Bronchial epithelial cell (primary cell): ENCODE measurements at regions not wholly inside any gene's neighbourhood (a gene's known extent, or its start where the extent isn't known, plus 50 kb on each side); places are given as distances from the start of the nearest gene placed in this dataset.
"Not testable (repeated sequence)": the region's sequence is repeated elsewhere in the genome, so short reads cannot be mapped to it uniquely, and the experiment has no call there.

Experiments
- DNase-seq: peaks from one replicate; pipeline ENCODE4 v3.0.0-alpha.2; 2010; ENCODE audit warnings: low read depth
- FAIRE-seq: peaks from 2 replicates; lab custom pipeline; 2011; peaks lifted over from hg19 to GRCh38; lab: Jason Lieb, UNC
- H3K27me3 ChIP-seq: 2 replicates; pipeline ENCODE4 v1.5.1; 2011; ENCODE audit warnings: low read length; ENCODE audit not compliant: control insufficient read depth, insufficient read depth
- H3K36me3 ChIP-seq: 2 replicates; pipeline ENCODE4 v1.5.1; 2011; ENCODE audit warnings: low read length; ENCODE audit not compliant: control insufficient read depth, insufficient read depth
- H3K4me3 ChIP-seq: 2 replicates; pipeline ENCODE4 v1.5.1; 2011; ENCODE audit warnings: mild to moderate bottlenecking, low read depth, low read length, control low read depth
- TF ChIP-seq, protein P1 (sequence below): IDR thresholded peaks from 2 replicates; pipeline ENCODE4 v1.5.1; 2011; ENCODE audit warnings: mild to moderate bottlenecking, moderate library complexity, low read length, control low read depth, inconsistent platforms; ENCODE audit not compliant: insufficient read depth, severe bottlenecking

DNA sequence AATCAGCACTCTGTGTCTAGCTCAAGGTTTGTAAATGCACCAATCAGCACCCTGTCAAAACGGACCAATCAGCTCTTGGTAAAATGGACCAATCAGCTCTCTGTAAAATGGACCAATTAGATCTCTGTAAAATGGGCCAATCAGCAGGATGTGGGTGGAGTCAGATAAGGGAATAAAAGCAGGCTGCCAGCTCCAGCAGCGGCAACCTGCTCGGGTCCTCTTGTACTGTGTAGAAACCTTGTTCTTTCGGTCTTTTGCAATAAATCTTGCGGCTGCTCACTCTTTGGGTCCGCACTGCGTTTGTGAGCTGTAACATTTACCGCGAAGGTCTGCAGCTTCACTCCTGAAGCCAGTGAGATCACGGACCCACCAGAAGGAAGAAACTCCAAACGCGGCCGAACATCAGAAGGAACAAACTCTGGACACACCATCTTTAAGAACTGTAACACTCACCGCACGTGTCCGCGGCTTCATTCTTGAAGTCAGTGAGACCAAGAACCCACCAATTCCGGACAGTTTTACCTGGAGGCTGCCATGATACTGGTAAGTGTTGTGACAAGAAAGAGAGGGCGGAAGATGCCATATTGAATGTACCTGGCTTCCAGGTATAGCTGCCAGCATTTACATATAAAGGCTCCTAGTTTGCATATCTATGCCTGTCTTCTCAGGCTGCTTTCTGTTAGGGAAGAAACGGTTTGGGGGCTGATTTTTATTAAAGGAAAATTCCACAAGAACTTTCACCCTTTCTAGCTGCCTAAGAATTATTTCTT lies 758.5 kb upstream of the CTNND2 start:
- no peaks in the 10 kb centered on the region for H3K27me3 ChIP-seq
- FAIRE-seq (no peak), DNase-seq (no peak)
- no peaks in the 10 kb centered on the region for H3K36me3 ChIP-seq
- no peak overlapping the region for H3K4me3 ChIP-seq
- TF ChIP-seq, protein P1, sequence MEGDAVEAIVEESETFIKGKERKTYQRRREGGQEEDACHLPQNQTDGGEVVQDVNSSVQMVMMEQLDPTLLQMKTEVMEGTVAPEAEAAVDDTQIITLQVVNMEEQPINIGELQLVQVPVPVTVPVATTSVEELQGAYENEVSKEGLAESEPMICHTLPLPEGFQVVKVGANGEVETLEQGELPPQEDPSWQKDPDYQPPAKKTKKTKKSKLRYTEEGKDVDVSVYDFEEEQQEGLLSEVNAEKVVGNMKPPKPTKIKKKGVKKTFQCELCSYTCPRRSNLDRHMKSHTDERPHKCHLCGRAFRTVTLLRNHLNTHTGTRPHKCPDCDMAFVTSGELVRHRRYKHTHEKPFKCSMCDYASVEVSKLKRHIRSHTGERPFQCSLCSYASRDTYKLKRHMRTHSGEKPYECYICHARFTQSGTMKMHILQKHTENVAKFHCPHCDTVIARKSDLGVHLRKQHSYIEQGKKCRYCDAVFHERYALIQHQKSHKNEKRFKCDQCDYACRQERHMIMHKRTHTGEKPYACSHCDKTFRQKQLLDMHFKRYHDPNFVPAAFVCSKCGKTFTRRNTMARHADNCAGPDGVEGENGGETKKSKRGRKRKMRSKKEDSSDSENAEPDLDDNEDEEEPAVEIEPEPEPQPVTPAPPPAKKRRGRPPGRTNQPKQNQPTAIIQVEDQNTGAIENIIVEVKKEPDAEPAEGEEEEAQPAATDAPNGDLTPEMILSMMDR = no peak

- FAIRE-seq = no peak
Measured at GRCh38 chr5:12661617-12662370, 757.5 kb upstream of the CTNND2 start.

GRCh38 chr5:12660279-12661107 lies 756.2 kb upstream of the CTNND2 start:
- not testable (repeated sequence) for H3K36me3 ChIP-seq, H3K27me3 ChIP-seq, FAIRE-seq, DNase-seq, H3K4me3 ChIP-seq

More at GRCh38 chr5:12661617-12662370, 757.5 kb upstream of the CTNND2 start:
- TF ChIP-seq, protein P1 = no peak
- Histone ChIP-seq H3K36me3 (no peaks in the 10 kb centered on the region), H3K27me3 (no peaks in the 10 kb centered on the region), H3K4me3 (no peak overlapping the region)
- DNase-seq = no peak

GRCh38 chr5:12659686-12660085 lies 755.4 kb upstream of the CTNND2 start:
- Histone ChIP-seq H3K36me3 (no peaks in the 10 kb centered on the region), H3K4me3 (no peak overlapping the region), H3K27me3 (no peaks in the 10 kb centered on the region)
- TF ChIP-seq, protein P1 = no peak
- no peak for DNase-seq
- FAIRE-seq = no peak

- Histone ChIP-seq H3K36me3 (no peaks in the 10 kb centered on the region), H3K27me3 (no peaks in the 10 kb centered on the region), H3K4me3 (no peak overlapping the region)
- no peak for FAIRE-seq
- no peak for DNase-seq
- TF ChIP-seq, protein P1 = no peak
Measured at GRCh38 chr5:12658871-12659446, 754.7 kb upstream of the CTNND2 start.

DNA sequence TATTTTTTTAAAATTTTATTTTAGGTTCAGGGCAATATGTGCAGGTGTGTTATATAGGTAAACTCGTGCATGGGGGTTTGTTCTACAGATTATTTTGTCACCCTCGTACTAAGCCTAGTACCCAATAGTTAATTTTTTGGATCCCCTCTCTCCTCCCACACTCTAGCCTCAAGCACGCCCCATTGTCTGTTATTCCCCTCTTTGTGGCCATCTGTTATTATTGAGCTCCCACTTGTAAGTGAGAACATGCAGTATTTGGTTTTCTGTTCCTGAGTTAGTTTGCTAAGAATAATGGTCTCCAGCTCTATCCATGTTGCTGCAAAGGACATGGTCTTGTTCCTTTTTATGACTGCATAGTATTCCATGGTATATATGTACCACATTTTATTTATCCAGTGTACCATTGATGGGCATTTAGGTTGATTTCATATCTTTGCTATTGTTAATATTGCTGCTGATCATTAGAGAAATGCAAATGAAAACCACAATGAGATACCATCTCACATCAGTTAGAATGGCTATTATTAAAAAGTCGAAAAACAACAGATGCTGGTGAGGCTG lies 753.7 kb upstream of the CTNND2 start:
- H3K27me3 ChIP-seq, H3K4me3 ChIP-seq, H3K36me3 ChIP-seq, FAIRE-seq, DNase-seq: not testable (repeated sequence)
